ENCODE measurements at regions not wholly inside any gene's neighbourhood (a gene's known extent, or its start where the extent isn't known, plus 50 kb on each side); places are given as distances from the start of the nearest gene placed in this dataset.

- Mint-ChIP-seq H3K4me1 (ENCODE audit: low read depth) (no peaks in the 10 kb centered on the region), H3K36me3 (ENCODE audit: low read depth) (no peaks in the 10 kb centered on the region), H3K4me3 (ENCODE audit: low read depth) (no peak overlapping the region), H3K9me3 (no peaks in the 10 kb centered on the region), H3K27me3 (ENCODE audit: low read depth) (peaks cover 8% of the 10 kb centered on the region), H3K27ac (no peak overlapping the region)
- intact Hi-C loops (cut with micrococcal nuclease), result no loop called here
- DNase-seq (ENCODE audit: low spot score), result no peak
These were observed 107.0 kb downstream of the VEGFA start for GRCh38 chr6:43877036-43877435.

- H3K4me3 Mint-ChIP-seq (ENCODE audit: low read depth), result no peak overlapping the region
- H3K9me3 Mint-ChIP-seq, result no peaks in the 10 kb centered on the region
- no peaks in the 10 kb centered on the region for H3K36me3 Mint-ChIP-seq (ENCODE audit: low read depth)
- no peaks in the 10 kb centered on the region for H3K4me1 Mint-ChIP-seq (ENCODE audit: low read depth)
- H3K27me3 Mint-ChIP-seq (ENCODE audit: low read depth), result peaks cover 10% of the 10 kb centered on the region
- no peak for DNase-seq (ENCODE audit: low spot score)
- intact Hi-C loops (cut with micrococcal nuclease), result no loop called here
- H3K27ac Mint-ChIP-seq, result no peak overlapping the region
These were observed 106.6 kb downstream of the VEGFA start for GRCh38 chr6:43876602-43877001.

DNA sequence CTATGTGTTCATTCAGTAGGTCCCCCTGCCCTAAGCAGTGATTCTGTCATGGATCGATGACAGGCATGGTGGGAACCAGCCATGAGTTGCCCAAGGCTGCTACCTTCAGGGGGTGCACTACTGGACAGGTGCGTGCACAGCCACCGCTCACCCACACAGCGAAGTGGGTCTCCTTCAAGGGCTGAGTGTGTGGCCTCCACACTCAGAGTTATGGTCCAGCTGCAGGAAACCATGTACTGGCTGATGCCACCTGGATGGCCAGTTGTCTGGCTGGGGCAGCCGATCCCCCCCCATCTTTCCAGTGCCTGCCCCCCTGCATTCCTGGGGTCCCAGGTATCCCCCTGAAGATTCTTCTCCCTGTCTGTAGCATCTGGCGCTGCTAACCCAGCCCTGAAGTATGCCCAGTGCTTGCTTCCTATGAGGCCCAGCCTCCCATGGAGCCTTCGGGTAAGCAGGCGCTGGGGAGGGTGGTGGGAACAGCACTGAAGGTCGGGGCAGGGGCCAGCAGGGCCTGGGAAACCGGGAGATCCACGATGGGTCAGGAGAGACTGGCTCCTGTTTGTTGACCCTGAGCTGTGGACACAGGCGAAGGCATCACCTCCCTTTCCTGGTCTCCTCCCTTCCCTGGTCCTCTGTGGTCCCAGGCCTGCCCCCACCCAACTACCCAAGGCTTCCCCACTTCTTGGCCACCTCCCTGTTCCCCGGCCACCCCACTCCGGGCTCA is 106.0 kb downstream of the VEGFA start:
- Mint-ChIP-seq H3K9me3 (no peaks in the 10 kb centered on the region), H3K4me1 (ENCODE audit: low read depth) (no peaks in the 10 kb centered on the region), H3K36me3 (ENCODE audit: low read depth) (no peaks in the 10 kb centered on the region), H3K27me3 (ENCODE audit: low read depth) (peaks cover 14% of the 10 kb centered on the region), H3K27ac (no peak overlapping the region), H3K4me3 (ENCODE audit: low read depth) (no peak overlapping the region)
- DNase-seq (ENCODE audit: low spot score), result no peak
- intact Hi-C loops (cut with micrococcal nuclease), result no loop called here

- H3K4me3 Mint-ChIP-seq (ENCODE audit: low read depth), result no peak overlapping the region
- H3K9me3 Mint-ChIP-seq, result no peaks in the 10 kb centered on the region
- H3K36me3 Mint-ChIP-seq (ENCODE audit: low read depth), result no peaks in the 10 kb centered on the region
- DNase-seq (ENCODE audit: low spot score), result no peak
- no peak overlapping the region for H3K27ac Mint-ChIP-seq
- intact Hi-C loops (cut with micrococcal nuclease), result no loop called here
- no peaks in the 10 kb centered on the region for H3K4me1 Mint-ChIP-seq (ENCODE audit: low read depth)
- H3K27me3 Mint-ChIP-seq (ENCODE audit: low read depth), result peaks cover 19% of the 10 kb centered on the region
These were observed 105.0 kb downstream of the VEGFA start for GRCh38 chr6:43874814-43875590.

DNA sequence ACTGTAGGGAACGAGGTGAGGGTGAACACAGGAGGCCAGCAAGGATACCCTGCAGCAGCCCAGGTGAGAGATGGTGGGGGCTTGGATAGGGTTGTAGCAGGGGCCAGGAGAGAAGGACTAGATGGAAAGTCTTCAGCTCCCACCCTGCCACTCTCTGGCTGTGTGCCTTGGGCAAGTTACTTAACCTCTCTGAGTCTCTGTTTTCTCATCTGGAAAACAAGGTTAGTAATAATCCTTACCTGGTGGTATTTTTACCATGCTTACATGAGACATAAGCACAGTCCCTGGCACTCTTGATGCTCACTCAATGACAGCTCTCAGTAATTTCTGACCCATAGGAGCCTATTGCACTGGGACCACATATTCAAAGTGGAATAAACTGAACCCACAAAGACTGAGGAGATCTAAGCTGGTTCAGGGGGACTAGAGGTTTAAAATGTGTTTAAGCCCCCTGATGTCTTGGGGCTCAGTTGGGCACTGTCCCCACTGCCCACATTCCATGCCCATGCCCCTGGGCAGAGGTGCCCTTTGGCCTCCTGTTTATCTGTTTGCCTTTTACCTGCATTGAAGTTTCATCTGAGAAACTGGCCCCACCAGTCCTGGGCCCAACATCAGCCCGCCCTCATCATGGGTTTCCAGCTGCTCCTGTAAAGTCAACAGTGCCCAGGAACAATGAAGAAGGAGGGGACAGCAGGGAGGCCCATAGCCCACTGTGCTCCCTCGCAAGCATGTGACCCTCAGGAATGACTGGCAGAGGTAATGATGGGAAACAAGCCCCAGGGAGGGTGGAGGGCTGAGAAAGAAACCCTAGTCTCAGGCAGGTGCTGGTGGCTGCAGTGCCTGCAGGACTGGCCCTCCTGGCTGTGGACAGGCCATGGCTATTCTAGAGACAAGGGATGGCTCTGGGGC is 104.0 kb downstream of the VEGFA start:
- no peak for DNase-seq (ENCODE audit: low spot score)
- peaks cover 19% of the 10 kb centered on the region for H3K27me3 Mint-ChIP-seq (ENCODE audit: low read depth)
- H3K27ac Mint-ChIP-seq, result no peak overlapping the region
- intact Hi-C loops (cut with micrococcal nuclease), result no loop called here
- no peaks in the 10 kb centered on the region for H3K4me1 Mint-ChIP-seq (ENCODE audit: low read depth)
- no peaks in the 10 kb centered on the region for H3K9me3 Mint-ChIP-seq
- H3K36me3 Mint-ChIP-seq (ENCODE audit: low read depth), result no peaks in the 10 kb centered on the region
- H3K4me3 Mint-ChIP-seq (ENCODE audit: low read depth), result no peak overlapping the region

- intact Hi-C loops (cut with micrococcal nuclease), result no loop called here
- Mint-ChIP-seq H3K4me1 (ENCODE audit: low read depth) (no peaks in the 10 kb centered on the region), H3K27ac (no peak overlapping the region), H3K9me3 (no peaks in the 10 kb centered on the region), H3K27me3 (ENCODE audit: low read depth) (peaks cover 20% of the 10 kb centered on the region), H3K36me3 (ENCODE audit: low read depth) (no peaks in the 10 kb centered on the region), H3K4me3 (ENCODE audit: low read depth) (no peak overlapping the region)
- no peak for DNase-seq (ENCODE audit: low spot score)
These were observed 101.9 kb downstream of the VEGFA start for GRCh38 chr6:43871933-43872332.

DNA sequence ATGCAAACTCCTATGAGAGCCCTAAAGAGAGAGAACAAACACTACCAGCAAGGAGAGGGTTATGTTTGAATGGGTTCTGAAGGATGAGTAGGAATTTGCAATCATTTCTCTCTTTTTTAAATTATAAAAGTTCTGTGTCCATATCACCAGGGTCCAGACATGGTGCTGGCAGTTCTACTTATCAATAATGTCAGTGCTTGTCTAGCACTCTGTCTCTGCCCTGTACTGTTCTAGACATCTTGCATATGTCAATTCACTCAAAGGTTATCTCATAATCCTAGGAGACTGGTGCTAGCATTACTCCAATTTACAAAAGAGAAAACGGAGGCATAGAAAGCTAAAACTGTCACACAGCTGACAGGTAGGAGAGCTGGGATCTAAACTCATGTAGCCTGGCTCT is 101.3 kb downstream of the VEGFA start:
- Mint-ChIP-seq H3K27ac (no peak overlapping the region), H3K36me3 (ENCODE audit: low read depth) (no peaks in the 10 kb centered on the region)

DNA sequence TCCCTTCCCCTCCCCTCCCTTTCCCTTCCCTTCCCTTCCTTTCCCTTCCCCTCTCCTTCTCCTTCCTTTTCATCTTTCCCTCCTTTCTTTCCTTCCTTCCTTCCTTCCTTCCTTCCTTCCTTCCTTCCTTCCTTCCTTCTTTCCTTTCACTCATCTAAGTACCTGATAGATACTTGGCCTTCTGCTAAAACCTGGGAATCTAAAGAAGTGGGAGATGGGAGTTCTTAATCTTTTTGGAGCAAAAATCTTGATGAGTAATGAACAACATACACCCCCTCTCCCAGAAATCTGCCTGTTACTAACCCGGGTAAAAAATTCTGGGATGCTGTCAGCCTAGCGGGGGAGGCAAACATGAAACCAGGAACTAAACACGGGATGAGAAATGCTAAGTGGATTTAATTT is 100.7 kb downstream of the VEGFA start:
- Mint-ChIP-seq H3K27ac (no peak overlapping the region), H3K4me3 (ENCODE audit: low read depth) (no peak overlapping the region)

More for the DNA sequence above, 101.3 kb downstream of the VEGFA start:
- Mint-ChIP-seq H3K4me1 (ENCODE audit: low read depth) (no peaks in the 10 kb centered on the region), H3K27me3 (ENCODE audit: low read depth) (peaks cover 20% of the 10 kb centered on the region), H3K9me3 (no peaks in the 10 kb centered on the region), H3K4me3 (ENCODE audit: low read depth) (no peak overlapping the region)
- intact Hi-C loops (cut with micrococcal nuclease), result no loop called here
- DNase-seq (ENCODE audit: low spot score), result no peak

DNA sequence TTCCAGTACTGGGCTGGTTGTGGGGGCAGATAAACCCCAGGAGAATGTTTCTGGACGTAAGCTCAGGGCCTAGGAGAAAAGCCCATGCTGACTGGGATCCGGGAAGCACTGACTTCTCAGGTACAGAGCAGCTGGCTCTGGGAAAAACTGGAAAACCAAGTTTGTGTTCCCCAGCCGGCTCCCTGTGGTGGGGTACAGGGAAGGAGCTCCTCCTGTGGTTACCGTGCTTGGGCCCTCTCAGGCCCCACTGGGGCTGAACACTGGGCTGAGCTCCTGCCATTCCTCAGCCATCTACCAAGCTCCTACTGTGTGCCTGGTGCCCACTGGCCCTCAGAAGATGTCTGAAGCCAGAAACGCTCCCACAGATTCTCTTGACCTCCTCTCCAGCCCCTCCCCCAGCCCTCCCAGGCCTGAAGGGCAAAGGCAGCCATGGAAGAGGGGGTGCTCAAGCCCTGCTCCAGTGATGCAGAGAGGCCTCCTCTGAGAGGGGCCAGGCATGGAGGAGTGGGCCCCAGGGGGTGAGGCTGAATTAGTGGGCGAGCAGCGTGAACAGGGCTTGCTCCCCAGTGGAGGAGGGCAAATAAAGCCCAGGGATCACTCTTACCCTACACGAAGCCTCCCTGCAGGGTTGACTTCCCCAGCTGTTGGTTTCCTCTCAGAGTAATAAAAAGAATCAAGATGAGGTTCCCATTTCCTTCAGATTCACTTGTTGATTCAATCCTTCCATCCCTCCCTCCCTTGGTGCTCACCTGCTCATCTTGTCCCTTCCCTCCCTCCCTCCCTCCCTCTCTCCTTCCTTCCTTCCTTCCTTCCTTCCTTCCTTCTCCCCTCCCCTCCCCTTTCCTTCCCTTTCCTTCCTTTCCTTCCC is 100.0 kb downstream of the VEGFA start:
- H3K36me3 Mint-ChIP-seq (ENCODE audit: low read depth), result no peaks in the 10 kb centered on the region
- H3K9me3 Mint-ChIP-seq, result no peaks in the 10 kb centered on the region
- intact Hi-C loops (cut with micrococcal nuclease), result no loop called here
- no peak for DNase-seq (ENCODE audit: low spot score)
- no peak overlapping the region for H3K27ac Mint-ChIP-seq
- H3K4me3 Mint-ChIP-seq (ENCODE audit: low read depth), result no peak overlapping the region
- no peaks in the 10 kb centered on the region for H3K4me1 Mint-ChIP-seq (ENCODE audit: low read depth)
- peaks cover 24% of the 10 kb centered on the region for H3K27me3 Mint-ChIP-seq (ENCODE audit: low read depth)

More for the DNA sequence above, 100.7 kb downstream of the VEGFA start:
- no peaks in the 10 kb centered on the region for H3K9me3 Mint-ChIP-seq
- intact Hi-C loops (cut with micrococcal nuclease), result no loop called here
- no peaks in the 10 kb centered on the region for H3K4me1 Mint-ChIP-seq (ENCODE audit: low read depth)
- peaks cover 24% of the 10 kb centered on the region for H3K27me3 Mint-ChIP-seq (ENCODE audit: low read depth)
- H3K36me3 Mint-ChIP-seq (ENCODE audit: low read depth), result no peaks in the 10 kb centered on the region
- DNase-seq (ENCODE audit: low spot score), result no peak

GRCh38 chr6:43869079-43869710 is 99.2 kb downstream of the VEGFA start:
- Mint-ChIP-seq H3K36me3 (ENCODE audit: low read depth) (no peaks in the 10 kb centered on the region), H3K4me3 (ENCODE audit: low read depth) (no peak overlapping the region)
- intact Hi-C loops (cut with micrococcal nuclease), result no loop called here

GRCh38 chr6:43868467-43868866 is 98.5 kb downstream of the VEGFA start:
- Mint-ChIP-seq H3K4me1 (ENCODE audit: low read depth) (no peaks in the 10 kb centered on the region), H3K27ac (no peak overlapping the region), H3K9me3 (no peaks in the 10 kb centered on the region), H3K36me3 (ENCODE audit: low read depth) (no peaks in the 10 kb centered on the region), H3K27me3 (ENCODE audit: low read depth) (peaks cover 22% of the 10 kb centered on the region), H3K4me3 (ENCODE audit: low read depth) (no peak overlapping the region)
- DNase-seq (ENCODE audit: low spot score), result no peak
- intact Hi-C loops (cut with micrococcal nuclease), result no loop called here

More at GRCh38 chr6:43869079-43869710, 99.2 kb downstream of the VEGFA start:
- DNase-seq (ENCODE audit: low spot score), result no peak
- Mint-ChIP-seq H3K4me1 (ENCODE audit: low read depth) (no peaks in the 10 kb centered on the region), H3K9me3 (no peaks in the 10 kb centered on the region), H3K27me3 (ENCODE audit: low read depth) (peaks cover 24% of the 10 kb centered on the region), H3K27ac (no peak overlapping the region)

- Mint-ChIP-seq H3K27ac (no peak overlapping the region), H3K9me3 (no peaks in the 10 kb centered on the region), H3K4me1 (ENCODE audit: low read depth) (no peaks in the 10 kb centered on the region), H3K36me3 (ENCODE audit: low read depth) (no peaks in the 10 kb centered on the region), H3K27me3 (ENCODE audit: low read depth) (peaks cover 18% of the 10 kb centered on the region), H3K4me3 (ENCODE audit: low read depth) (no peak overlapping the region)
- intact Hi-C loops (cut with micrococcal nuclease), result no loop called here
- no peak for DNase-seq (ENCODE audit: low spot score)
These were observed 98.0 kb downstream of the VEGFA start for GRCh38 chr6:43867996-43868395.

All from activated T-helper 2 cell treated with anti-CD3 and anti-CD28 coated beads, Interferon-gamma antibody, Interleukin-2, Interleukin-4, amounts not matched to agents 10 μg/mL and 5 μg/mL and 100 μg/mL, durations not matched to agents 14 hours and 24 hours and 36 hours (primary cell).